Common myeloid progenitor, CD34-positive (primary cell): ENCODE measurements at regions not wholly inside any gene's neighbourhood (a gene's known extent, or its start where the extent isn't known, plus 50 kb on each side); places are given as distances from the start of the nearest gene placed in this dataset.

Source experiments
- CTCF ChIA-PET: fragments of 350-600 bp; sonication (Branson Sonifier 250); formaldehyde crosslinking; loops from one replicate; lab custom pipeline; 2021; ENCODE audit warnings: antibody characterized with exemption; lab: Charles Lee
- POLR2A ChIA-PET: fragments of 350-600 bp; sonication (Branson Sonifier 250); formaldehyde crosslinking; loops from one replicate; lab custom pipeline; 2021; ENCODE audit warnings: antibody characterized with exemption; lab: Charles Lee
- DNase-seq, 3 donors: peaks; one replicate each; pipeline versions ENCODE4 v3.0.0 to v3.0.0-alpha.2; 2013
- H3K27ac ChIP-seq, 2 experiments: 1 replicate in 1 of 2; 2 replicates in 1 of 2; pipeline ENCODE4 v1.7.0; 2013; ENCODE audit warnings: inconsistent platforms in 2 of 2, low read length in 2 of 2, mild to moderate bottlenecking in 2 of 2, low read depth in 1 of 2, moderate library complexity in 1 of 2; ENCODE audit not compliant: severe bottlenecking in 2 of 2, insufficient read depth in 1 of 2, poor library complexity in 1 of 2
- H3K27me3 ChIP-seq, 5 experiments: replicated peaks in 2 of 5; 1 replicate in 3 of 5; 2 replicates in 2 of 5; pipeline versions ENCODE4 v1.6.1 to v1.7.0; 2013; ENCODE audit warnings: low read length in 4 of 5, mild to moderate bottlenecking in 2 of 5, moderate library complexity in 2 of 5, inconsistent platforms in 1 of 5; ENCODE audit not compliant: insufficient read depth in 5 of 5, control insufficient read depth in 4 of 5
- H3K36me3 ChIP-seq, 4 experiments: 1 replicate in 2 of 4; 2 replicates in 2 of 4; pipeline versions ENCODE4 v1.6.1 to v1.7.0; 2013; ENCODE audit warnings: low read length in 3 of 4, control low read depth in 1 of 4, mild to moderate bottlenecking in 1 of 4; ENCODE audit not compliant: control insufficient read depth in 4 of 4, insufficient read depth in 4 of 4
- H3K4me1 ChIP-seq, 4 experiments: 1 replicate in 3 of 4; 2 replicates in 1 of 4; pipeline versions ENCODE4 v1.6.1 to v1.7.1; 2013; ENCODE audit warnings: low read length in 3 of 4, mild to moderate bottlenecking in 3 of 4, control low read depth in 1 of 4, inconsistent platforms in 1 of 4, moderate library complexity in 1 of 4; ENCODE audit not compliant: control insufficient read depth in 4 of 4, insufficient read depth in 4 of 4; ENCODE audit errors: control extremely low read depth in 1 of 4
- H3K4me3 ChIP-seq, 7 experiments: 1 replicate in 4 of 7; 2 replicates in 3 of 7; pipeline versions ENCODE4 v1.5.1 to v1.7.0; 2013; ENCODE audit warnings: mild to moderate bottlenecking in 7 of 7, low read length in 6 of 7, moderate library complexity in 6 of 7, inconsistent platforms in 2 of 7, low read depth in 2 of 7, control low read depth in 1 of 7; ENCODE audit not compliant: insufficient read depth in 4 of 7, control insufficient read depth in 1 of 7; ENCODE audit errors: extremely low read depth in 1 of 7
- H3K9me3 ChIP-seq, 5 experiments: 1 replicate in 4 of 5; 2 replicates in 1 of 5; pipeline versions ENCODE4 v1.6.1 to v1.7.1; 2013; ENCODE audit warnings: low read length in 4 of 5, mild to moderate bottlenecking in 2 of 5, inconsistent platforms in 1 of 5, low read depth in 1 of 5, moderate library complexity in 1 of 5; ENCODE audit not compliant: control insufficient read depth in 4 of 5, insufficient read depth in 2 of 5; ENCODE audit errors: control extremely low read depth in 1 of 5
- WGBS: methylation state at CpG from one replicate; pipeline ENCODE4 v1.1.5; 2013; ENCODE audit not compliant: insufficient coverage; 5-methylcytosine and 5-hydroxymethylcytosine counted together

DNA sequence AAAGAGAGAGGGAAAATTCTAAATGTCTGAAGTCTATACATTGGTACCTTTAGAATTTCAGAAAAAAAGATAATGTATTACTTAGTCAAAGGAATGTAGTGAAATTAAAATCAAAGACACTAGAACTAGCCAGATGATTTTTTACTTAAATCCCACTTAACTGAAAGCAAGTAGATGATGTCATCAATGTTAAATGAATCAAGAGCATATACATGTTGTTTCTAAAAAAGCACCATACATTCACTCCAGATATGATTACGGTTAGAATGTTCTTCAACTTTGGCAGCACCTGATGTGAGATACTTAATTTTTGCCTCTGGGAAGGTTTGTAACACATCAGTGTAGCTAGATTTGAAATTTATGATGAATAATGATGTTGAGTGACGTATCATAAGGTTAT lies 576.7 kb upstream of the CNTNAP2 start:
- no peaks in the 10 kb centered on the region for H3K36me3 ChIP-seq
- WGBS, result no CpG with 5 or more reads among the region's 2 CpGs
- no peak overlapping the region for H3K4me3 ChIP-seq
- no peaks in the 10 kb centered on the region for H3K9me3 ChIP-seq
- H3K4me1 ChIP-seq, result no peaks in the 10 kb centered on the region
- POLR2A ChIA-PET, result no interaction called here
- no peaks in the 10 kb centered on the region for H3K27me3 ChIP-seq
- DNase-seq, result no peak
- CTCF ChIA-PET, result no interaction called here
- H3K27ac ChIP-seq, result no peak overlapping the region

DNA sequence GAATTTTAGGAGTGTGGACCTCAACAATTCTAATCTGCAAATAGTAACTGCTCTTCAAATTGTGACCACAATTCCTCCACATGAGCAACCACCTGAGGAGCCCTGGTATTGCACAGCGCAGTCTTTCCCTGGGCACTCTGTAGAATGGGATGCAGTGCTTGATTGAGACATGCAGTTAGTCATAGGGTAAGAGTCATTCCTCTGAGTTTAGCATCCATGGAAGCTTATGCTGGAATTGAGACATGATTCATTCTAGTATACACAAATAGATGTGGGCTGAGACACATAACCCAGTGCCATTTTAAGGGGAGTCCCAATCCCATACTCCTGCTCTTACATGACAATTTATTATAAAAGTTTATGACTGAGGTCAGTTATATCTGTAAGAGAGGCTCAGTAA lies 582.3 kb upstream of the CNTNAP2 start:
- ChIA-PET CTCF (no interaction called here), POLR2A (no interaction called here)
- Histone ChIP-seq H3K27ac (no peak overlapping the region), H3K36me3 (no peaks in the 10 kb centered on the region), H3K9me3 (no peaks in the 10 kb centered on the region), H3K4me3 (no peak overlapping the region), H3K27me3 (no peaks in the 10 kb centered on the region), H3K4me1 (no peaks in the 10 kb centered on the region)
- 100% methylated on average over 1 of the region's 1 CpG for WGBS
- DNase-seq, result no peak

DNA sequence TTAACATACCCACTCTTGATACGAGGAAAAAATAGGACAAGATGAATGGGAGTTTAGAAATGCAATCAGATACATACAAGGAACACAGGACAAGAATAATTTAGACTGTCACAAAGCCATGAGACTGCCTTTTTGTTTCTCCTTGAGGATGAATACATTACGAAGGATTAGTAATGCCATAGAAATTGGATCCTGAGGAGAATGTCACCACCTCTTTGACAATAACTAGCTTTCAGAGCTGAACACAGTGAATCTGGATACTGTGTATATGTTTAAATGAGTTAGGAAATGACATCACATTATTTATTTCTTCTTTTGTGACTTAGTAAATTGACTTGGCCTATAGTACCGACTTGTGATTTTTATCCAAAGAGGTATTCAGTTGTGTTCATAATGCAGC lies 596.3 kb upstream of the CNTNAP2 start:
- Histone ChIP-seq H3K27ac (no peak overlapping the region), H3K4me3 (no peak overlapping the region), H3K4me1 (no peaks in the 10 kb centered on the region), H3K27me3 (no peaks in the 10 kb centered on the region), H3K36me3 (no peaks in the 10 kb centered on the region), H3K9me3 (no peaks in the 10 kb centered on the region)
- DNase-seq, result no peak
- CTCF ChIA-PET, result no interaction called here
- WGBS, result 100% methylated on average over 1 of the region's 3 CpGs
- POLR2A ChIA-PET, result no interaction called here

- peaks cover 0 to 1% (median 0%) of the 10 kb centered on the region in 5 experiments for H3K9me3 ChIP-seq
- WGBS, result 100% methylated on average over 2 of the region's 2 CpGs
- POLR2A ChIA-PET, result no interaction called here
- H3K36me3 ChIP-seq, result no peaks in the 10 kb centered on the region
- H3K4me1 ChIP-seq, result no peaks in the 10 kb centered on the region
- no peaks in the 10 kb centered on the region for H3K27me3 ChIP-seq
- no peak overlapping the region for H3K4me3 ChIP-seq
- DNase-seq, result no peak
- CTCF ChIA-PET, result no interaction called here
- H3K27ac ChIP-seq, result no peak overlapping the region
Observed at GRCh38 chr7:145511004-145511403, 605.6 kb upstream of the CNTNAP2 start.

DNA sequence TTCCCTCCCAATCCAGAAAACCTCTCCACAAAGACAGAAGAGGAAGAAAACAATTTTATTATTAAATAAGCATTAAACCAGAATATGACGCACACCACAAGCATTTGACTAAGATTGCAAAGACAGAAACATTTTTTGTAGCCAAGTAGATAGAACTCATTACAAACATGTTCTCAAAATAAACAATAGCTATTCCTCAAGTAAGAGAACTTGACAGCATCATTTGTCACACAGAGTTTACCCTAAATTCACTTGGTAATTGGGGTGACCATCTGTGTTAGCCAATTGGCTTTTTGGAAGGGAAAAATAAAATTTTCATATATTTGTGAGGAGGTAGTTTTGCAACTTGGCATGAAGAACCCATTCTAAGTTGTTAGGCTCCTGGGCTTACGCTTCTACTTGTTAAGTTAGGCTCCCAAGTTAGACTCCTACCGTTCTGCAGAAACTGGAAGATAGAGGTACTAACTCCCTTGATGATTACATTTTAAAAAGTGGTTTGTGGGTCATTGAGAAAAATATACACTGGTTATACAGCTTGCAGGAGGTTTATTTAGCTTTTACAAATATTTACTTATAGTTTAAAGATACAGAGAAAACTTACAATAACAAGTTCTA lies 618.6 kb upstream of the CNTNAP2 start:
- 91% methylated on average over 1 of the region's 3 CpGs for WGBS
- H3K27ac ChIP-seq, result no peak overlapping the region
- POLR2A ChIA-PET, result no interaction called here
- H3K4me3 ChIP-seq, result no peak overlapping the region
- H3K9me3 ChIP-seq, result no peaks in the 10 kb centered on the region
- CTCF ChIA-PET, result no interaction called here
- no peak for DNase-seq
- H3K27me3 ChIP-seq, result no peaks in the 10 kb centered on the region
- no peaks in the 10 kb centered on the region for H3K4me1 ChIP-seq
- no peaks in the 10 kb centered on the region for H3K36me3 ChIP-seq

DNA sequence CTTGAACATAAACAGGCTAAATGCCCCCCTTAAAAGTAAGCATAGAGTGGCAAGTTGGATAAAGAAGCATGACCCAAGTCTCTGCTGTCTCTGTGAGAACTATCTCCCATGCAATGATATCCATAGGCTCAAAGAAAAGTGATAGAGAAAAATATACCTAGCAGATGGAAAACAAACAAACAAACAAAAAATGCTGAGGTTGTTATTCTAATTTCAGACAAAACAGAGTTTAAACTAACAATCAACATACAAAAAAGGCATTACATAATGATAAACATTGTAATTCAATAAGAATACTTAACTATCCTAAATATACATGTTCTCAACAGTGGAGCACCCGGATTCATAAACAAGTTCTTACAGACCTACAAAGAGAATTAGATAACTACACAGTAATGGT lies 626.2 kb upstream of the CNTNAP2 start:
- no CpG with 5 or more reads among the region's 1 CpG for WGBS
- H3K36me3 ChIP-seq, result no peaks in the 10 kb centered on the region
- H3K27me3 ChIP-seq, result no peaks in the 10 kb centered on the region
- H3K4me1 ChIP-seq, result no peaks in the 10 kb centered on the region
- DNase-seq, result no peak
- ChIA-PET POLR2A (no interaction called here), CTCF (no interaction called here)
- no peak overlapping the region for H3K4me3 ChIP-seq
- H3K27ac ChIP-seq, result no peak overlapping the region
- peaks cover 0 to 13% (median 0%) of the 10 kb centered on the region in 5 experiments for H3K9me3 ChIP-seq

DNA sequence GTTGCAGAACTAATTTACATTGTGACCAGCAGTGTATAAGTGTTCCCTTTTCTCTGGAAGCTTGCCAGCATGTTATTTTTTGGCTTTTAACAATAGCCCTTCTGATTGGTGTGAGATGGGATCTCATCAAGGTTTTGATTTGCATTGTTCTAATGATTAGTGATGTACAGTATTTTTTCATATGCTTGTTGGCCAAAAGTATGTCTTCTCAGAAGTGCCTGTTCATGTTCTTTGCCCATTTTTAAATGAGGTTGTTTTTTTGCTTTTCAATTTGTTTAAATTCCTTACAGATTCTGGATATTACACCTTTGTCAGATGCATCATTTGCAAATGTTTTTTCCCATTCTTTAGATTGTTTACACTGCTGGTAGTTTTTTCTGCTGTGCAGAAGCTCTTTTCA lies 627.0 kb upstream of the CNTNAP2 start:
- DNase-seq, result no peak
- POLR2A ChIA-PET, result no interaction called here
- H3K27me3 ChIP-seq, result no peaks in the 10 kb centered on the region
- H3K27ac ChIP-seq, result no peak overlapping the region
- peaks cover 0 to 13% (median 0%) of the 10 kb centered on the region in 5 experiments for H3K9me3 ChIP-seq
- no peaks in the 10 kb centered on the region for H3K36me3 ChIP-seq
- H3K4me3 ChIP-seq, result no peak overlapping the region
- CTCF ChIA-PET, result no interaction called here
- no peaks in the 10 kb centered on the region for H3K4me1 ChIP-seq
